ENCODE measurements at regions not wholly inside any gene's neighbourhood (a gene's known extent, or its start where the extent isn't known, plus 50 kb on each side); places are given as distances from the start of the nearest gene placed in this dataset.

- intact Hi-C loops (cut with micrococcal nuclease) (no loop called here), dilution Hi-C loops (cut with MboI; ENCODE audit: extremely low pct_ligation_motif_present, low sequenced_read_pairs) (no loop called here)
- H3K27me3 ChIP-seq (ENCODE audit: control insufficient read depth in 2 of 2, insufficient read depth in 2 of 2, low read length in 2 of 2) = no peaks in the 10 kb centered on the region
- H3K9me1 ChIP-seq (replicated peaks; ENCODE audit: control insufficient read depth, extremely low read depth, insufficient read depth, low read length) = no peaks in the 10 kb centered on the region
- CTCF ChIA-PET = no interaction called here
- no peaks in the 10 kb centered on the region for H3K9me3 ChIP-seq (replicated peaks; ENCODE audit: control insufficient read depth, insufficient read depth, low read length)
- H4K20me1 ChIP-seq (replicated peaks; ENCODE audit: control insufficient read depth, extremely low read depth, insufficient read depth, low read length) = no peaks in the 10 kb centered on the region
- DNase-seq (ENCODE audit: low read depth, low spot score) (no peak), FAIRE-seq (no peak)
- H2AFZ ChIP-seq (ENCODE audit: low read depth, low read length) = no peak overlapping the region
- BruUV-seq (replicated peaks) = no TSS peak
- H3K36me3 ChIP-seq (ENCODE audit: control insufficient read depth in 2 of 2, extremely low read depth in 1 of 2, insufficient read depth in 2 of 2, low read length in 2 of 2) = no peaks in the 10 kb centered on the region
- H3K79me2 ChIP-seq (ENCODE audit: control insufficient read depth, insufficient read depth, low read length) = no peaks in the 10 kb centered on the region
- TF ChIP-seq CTCF (IDR thresholded peaks at IDR 0.05; ENCODE audit: extremely low read depth in 1 of 2, insufficient read depth in 1 of 2, low read depth in 1 of 2, low read length in 2 of 2) (no peak), MAX (IDR thresholded peaks at IDR 0.05; ENCODE audit: insufficient read depth, insufficient read length) (no peak), EZH2 (IDR thresholded peaks at IDR 0.05; ENCODE audit: borderline replicate concordance, low read depth, low read length, severe bottlenecking) (no peak), JUN (IDR thresholded peaks at IDR 0.05; ENCODE audit: borderline replicate concordance, insufficient read depth, insufficient read length, low read depth) (no peak), GATA2 (IDR thresholded peaks at IDR 0.05; ENCODE audit: insufficient read depth, insufficient read length, low read depth, low read length) (no peak), MYC (IDR thresholded peaks at IDR 0.05; ENCODE audit: low read depth, low read length) (no peak), POLR2A (IDR thresholded peaks at IDR 0.05; ENCODE audit: low read depth, low read length) (no peak), POLR2AphosphoS5 (IDR thresholded peaks at IDR 0.05; ENCODE audit: insufficient read depth, low read depth, low read length) (no peak), FOS (IDR thresholded peaks at IDR 0.05; ENCODE audit: borderline replicate concordance, insufficient read depth, low read length) (no peak)
- POLR2A ChIA-PET = no interaction called here
- H3K4me3 ChIP-seq (replicated peaks in 1 of 3; ENCODE audit: insufficient read depth in 1 of 3, low read depth in 1 of 3, low read length in 3 of 3) = no peak overlapping the region
- H3K9ac ChIP-seq (replicated peaks; ENCODE audit: extremely low read depth, insufficient read depth, low read length) = no peak overlapping the region
- H3K4me1 ChIP-seq (ENCODE audit: control insufficient read depth, extremely low read depth, insufficient read depth, low read length) = no peaks in the 10 kb centered on the region
- H3K27ac ChIP-seq (ENCODE audit: insufficient read depth, low read depth, low read length) = no peak overlapping the region
- no peak overlapping the region for H3K4me2 ChIP-seq (ENCODE audit: insufficient read depth, low read length)
Observed at GRCh38 chr3:31253782-31254181, 278.9 kb upstream of the STT3B start.

Data from endothelial cell of umbilical vein (primary cell).